ENCODE measurements at regions not wholly inside any gene's neighbourhood (a gene's known extent, or its start where the extent isn't known, plus 50 kb on each side); places are given as distances from the start of the nearest gene placed in this dataset.
"Not testable (repeated sequence)": the region's sequence is repeated elsewhere in the genome, so short reads cannot be mapped to it uniquely, and the experiment has no call there.

- not testable (repeated sequence) for DNase-seq
Observed at GRCh38 chr7:76712926-76713325, 85.8 kb upstream of the POMZP3 start.

- not testable (repeated sequence) for DNase-seq
Observed at GRCh38 chr7:76711648-76712047, 84.6 kb upstream of the POMZP3 start.

- DNase-seq, result not testable (repeated sequence)
Observed at GRCh38 chr7:76709703-76710102, 82.6 kb upstream of the POMZP3 start.

DNA sequence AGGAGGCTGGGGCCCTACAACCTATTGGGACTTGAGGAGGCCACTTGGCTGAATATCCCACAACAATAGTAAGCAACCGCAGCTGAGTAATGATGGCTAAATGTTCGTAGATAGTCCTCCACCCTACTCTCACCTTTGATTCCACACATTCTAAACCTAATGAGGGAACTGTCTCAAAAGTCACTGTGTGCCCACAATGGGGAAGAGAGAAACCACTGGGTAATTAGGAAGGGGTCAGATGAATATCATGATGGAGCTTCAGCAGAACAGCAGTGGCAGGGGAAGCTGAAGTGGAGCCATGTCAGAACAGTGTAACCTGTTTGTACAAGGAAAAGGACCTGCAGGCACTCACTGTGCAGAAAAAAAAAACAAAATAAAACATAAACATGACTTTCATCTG, 81.4 kb upstream of the POMZP3 start:
- not testable (repeated sequence) for DNase-seq

DNA sequence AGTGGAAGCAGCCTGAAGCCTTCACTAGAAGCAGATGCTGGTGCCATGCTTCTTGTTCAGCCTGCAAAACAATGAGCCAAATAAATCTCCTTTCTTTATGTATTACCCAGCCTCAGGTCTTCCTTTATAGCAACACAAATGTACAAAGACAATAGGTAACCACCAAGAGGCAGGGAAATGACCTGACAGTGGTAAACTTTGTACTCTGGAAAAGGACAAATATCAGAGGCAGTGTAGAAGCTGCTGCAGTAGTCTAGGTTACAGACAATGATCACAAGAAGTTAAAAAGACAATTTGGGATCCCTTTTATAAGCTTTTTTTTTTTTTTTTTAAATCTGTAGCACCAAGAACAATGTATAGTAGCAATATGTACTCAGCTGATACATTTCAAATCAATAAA, 76.7 kb upstream of the POMZP3 start:
- not testable (repeated sequence) for DNase-seq

DNA sequence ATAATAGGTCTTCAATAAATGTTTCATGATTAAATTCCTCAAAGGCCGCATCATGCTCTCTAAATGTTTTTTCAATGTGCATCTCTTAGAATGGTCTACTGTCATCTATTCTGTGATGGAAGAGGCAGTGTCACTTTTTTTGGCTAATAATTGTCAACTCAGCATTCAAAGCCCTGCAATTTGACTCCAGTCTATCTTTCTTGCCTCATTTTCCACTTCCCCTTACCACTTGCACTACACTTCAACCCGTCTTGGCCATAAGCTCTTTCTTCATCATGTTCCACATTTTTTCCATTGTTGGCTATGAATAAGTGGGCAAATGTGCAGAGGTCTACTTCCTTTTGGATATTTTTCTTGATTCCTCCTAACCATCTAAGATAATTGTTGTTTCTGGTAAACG, 59.2 kb upstream of the POMZP3 start:
- DNase-seq, result not testable (repeated sequence)

DNA sequence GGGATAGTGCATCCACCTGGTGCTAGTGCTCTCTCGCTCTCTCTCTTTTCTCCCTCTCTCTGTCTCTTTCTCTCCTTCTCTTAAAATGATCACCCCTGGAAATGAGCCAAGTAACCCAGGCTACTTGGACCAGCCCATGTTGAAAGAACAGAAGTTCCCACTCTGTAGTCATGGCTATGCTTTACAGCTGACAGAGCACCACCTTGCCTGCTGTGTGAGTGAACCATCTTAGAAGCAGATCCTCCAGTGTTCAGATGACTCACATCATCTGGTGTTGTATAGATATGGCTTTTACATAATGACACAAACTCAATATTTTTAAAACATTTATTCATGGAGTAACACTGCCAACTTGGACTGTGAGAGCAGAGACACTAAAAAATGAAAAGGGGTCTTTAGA, 57.7 kb upstream of the POMZP3 start:
- not testable (repeated sequence) for DNase-seq

DNA sequence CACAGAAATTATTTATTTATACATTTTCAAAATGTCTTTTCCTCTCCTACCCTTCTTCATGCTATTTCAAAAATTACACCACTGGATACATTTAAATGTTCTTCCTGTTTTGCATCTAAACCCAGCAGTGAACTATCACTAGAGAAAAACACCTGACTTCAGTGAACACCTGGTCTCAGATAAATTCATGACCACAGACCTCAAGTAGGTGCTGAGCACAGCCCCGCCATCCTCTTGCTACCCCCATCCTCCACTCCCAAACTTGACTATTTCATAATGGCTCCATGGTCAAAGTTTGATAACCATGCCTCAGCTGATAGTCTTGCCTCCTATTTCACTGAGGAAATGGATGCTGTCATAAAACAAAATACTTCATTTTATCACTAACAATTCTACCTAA, 56.6 kb upstream of the POMZP3 start:
- DNase-seq, result not testable (repeated sequence)

- DNase-seq, result not testable (repeated sequence)
Observed at GRCh38 chr7:76681810-76682209, 54.7 kb upstream of the POMZP3 start.

GRCh38 chr7:76679174-76679573, 52.1 kb upstream of the POMZP3 start:
- DNase-seq, result not testable (repeated sequence)

DNA sequence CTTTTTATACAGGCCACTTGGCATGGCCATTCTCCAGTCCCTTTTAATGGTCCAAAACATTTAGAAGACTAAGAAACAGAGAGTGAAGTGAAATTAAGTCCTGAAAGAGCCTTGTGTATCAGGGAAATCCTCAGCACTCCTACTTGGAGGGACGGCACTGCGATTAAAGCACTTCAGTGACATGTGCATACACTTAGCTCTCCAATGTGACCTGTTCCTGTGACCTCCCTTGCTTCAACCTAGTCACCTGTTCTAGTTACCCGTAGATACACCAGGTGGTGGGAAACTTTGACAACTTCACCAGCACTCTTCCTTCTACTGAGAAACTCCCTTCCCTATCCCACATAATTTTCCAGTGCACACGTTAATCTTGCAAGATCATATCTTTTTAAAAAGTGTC, 51.4 kb upstream of the POMZP3 start:
- DNase-seq, result not testable (repeated sequence)

DNA sequence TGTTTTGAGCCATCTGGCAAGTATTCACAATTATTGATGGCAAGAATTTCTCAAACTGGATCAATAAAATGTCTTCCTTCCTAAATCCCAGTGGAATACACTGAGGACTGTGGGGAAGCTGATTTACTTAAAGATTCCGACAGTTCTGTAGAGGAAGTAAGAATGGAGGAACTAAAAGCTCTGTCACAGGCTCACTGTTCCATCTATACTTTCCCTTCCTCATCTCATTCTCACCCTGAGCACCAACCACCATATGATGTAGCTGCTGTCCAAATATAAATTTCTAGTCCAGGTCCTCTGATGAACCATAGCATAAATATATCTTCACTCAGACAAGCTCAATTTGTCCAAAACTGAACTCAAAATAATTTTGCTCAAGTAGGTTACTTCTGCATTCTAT, 49.8 kb upstream of the POMZP3 start:
- not testable (repeated sequence) for DNase-seq
